HK-2 (cell line): ENCODE measurements at regions not wholly inside any gene's neighbourhood (a gene's known extent, or its start where the extent isn't known, plus 50 kb on each side); places are given as distances from the start of the nearest gene placed in this dataset.

ENCODE experiments used
- DNase-seq: peaks from one replicate; pipeline ENCODE4 v3.0.0-alpha.2; 2018; ENCODE audit not compliant: unreplicated experiment

DNA sequence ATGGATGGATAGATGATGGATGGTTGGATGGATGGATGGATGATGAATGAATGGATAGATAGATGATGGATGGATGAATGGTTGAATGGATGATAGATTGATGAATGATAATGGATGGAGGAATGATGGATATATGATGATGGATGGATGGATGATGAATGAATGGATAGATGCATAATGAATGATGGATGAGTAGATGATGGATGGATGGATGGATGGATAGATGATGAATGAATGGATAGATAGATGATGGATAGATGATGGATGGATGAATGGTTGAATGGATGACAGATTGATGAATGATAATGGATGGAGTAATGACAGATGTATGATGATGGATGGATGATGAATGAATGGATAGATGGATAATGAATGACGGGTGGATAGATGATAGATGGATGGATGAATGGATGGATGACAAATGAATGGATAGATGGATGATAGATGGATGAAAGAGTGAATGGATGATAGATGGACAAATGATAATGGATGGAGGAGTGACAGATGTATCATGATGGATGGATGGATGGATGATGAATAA is 1466.5 kb downstream of the BRD1 start:
- no peak for DNase-seq

GRCh38 chr22:48359613-48359965 is 1468.1 kb downstream of the BRD1 start:
- DNase-seq: no peak

DNA sequence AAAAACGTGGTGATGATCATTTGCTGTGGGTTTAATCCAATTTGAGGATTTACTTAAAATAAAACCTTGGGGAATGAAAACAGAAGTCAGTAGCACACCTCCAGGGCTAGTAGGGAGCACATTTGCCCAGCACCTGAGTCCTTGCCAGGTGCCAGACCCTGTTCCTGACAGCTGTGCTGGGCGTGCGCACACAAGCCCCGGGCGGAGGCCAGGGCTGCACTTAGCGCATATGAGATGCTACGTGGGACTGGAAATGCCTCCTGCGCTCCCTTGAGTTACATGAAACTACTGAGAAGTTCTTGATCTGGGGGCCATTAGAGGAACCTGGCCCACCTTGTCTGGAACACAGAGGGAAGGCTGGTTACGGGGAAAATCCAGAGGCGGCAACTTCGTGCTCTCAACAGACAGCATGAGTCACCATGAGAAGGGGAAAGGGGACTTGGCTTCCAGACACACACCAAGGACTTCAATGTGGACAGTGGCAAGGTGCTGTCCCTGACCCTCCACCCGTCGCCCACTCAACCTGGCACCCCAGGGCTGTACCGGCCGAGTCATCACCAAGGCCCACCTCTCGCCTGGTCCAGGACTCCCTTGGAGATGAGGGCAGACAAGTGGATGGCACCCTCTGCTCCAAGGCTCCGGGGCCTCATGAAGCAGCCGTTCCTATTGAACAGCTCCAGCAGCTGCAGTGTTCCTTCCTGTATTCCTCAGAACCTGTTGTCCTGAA is 1468.6 kb downstream of the BRD1 start:
- no peak for DNase-seq

DNA sequence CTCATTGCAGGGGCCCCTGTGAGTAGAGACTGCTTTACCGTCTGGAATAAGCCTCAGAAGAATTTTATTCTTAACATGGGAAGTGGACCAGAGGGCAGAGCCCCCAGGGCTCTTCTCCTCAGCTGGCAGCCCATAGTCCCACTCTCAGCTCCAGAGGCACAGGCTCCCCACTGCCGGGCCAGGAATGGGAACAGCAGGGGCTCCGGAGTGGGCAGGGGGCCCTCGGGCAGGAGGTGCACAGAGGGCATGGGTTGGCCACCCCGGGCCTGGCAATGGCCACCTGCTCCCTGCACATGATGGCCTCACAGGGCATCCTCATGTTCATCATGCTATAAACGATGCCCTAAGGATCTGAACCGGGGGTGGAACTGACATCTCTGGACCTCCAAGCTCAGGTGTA is 1469.7 kb downstream of the BRD1 start:
- no peak for DNase-seq

- DNase-seq: no peak
Observed at GRCh38 chr22:48357196-48357595, 1470.5 kb downstream of the BRD1 start.

- no peak for DNase-seq
Observed at GRCh38 chr22:48356731-48357130, 1470.9 kb downstream of the BRD1 start.

DNA sequence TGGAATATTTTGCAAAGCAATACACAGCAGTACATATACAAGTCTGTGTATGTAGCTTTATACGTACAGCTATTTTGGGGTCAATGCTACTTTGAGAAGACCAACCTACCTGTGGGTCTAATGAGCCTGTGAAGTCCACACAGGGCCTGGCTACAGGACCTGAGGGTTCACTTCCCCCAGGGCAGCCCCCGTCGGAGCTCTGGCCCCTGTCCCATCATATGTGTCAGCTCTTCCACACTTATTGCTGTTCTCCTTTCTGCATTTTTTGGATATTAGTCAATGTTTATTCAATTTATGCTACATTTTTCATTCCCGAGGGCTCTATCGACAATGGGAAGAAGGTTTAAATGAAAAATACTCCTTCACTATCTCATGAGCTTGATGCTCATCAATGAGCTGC is 1473.6 kb downstream of the BRD1 start:
- DNase-seq: no peak

DNA sequence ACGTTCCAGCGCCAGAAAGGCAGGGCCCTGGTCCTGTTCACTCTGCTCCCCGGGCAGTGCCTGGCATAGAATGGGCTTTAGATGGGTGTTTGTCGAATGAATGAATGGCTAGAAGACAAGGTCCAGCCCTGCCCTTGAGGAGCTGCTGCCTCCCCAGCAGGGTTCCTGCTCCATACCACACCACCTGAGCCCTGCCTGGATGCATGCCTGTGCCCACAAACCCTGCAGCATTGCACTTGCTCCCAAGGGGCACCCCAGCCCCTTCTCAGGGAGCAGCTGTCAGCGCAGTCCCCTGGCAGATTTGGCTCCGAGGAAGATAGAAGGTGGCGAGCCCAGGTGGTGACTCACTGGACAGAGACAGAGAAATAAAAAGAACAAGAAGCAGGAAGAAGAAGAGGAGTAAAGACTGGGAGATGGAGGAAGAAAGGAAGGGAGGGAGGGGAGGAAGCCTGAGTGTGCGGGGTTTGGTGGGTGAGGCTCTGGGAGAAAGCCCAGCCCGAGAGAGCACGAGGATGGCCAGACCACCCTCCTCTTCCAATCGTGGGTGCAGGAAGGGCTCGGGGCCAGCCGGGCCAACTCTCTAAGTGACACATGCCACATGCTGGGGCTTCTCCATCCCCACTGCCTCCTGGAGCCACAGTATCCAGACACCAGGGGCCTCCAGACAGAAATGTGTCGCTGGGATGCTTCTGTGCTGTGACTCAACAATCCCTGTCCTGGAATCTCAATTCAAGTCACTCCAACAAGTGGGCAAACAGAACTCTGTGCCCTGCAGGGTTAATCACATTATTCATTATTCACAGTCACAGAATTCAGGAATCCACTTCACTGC is 1474.3 kb downstream of the BRD1 start:
- no peak for DNase-seq

DNA sequence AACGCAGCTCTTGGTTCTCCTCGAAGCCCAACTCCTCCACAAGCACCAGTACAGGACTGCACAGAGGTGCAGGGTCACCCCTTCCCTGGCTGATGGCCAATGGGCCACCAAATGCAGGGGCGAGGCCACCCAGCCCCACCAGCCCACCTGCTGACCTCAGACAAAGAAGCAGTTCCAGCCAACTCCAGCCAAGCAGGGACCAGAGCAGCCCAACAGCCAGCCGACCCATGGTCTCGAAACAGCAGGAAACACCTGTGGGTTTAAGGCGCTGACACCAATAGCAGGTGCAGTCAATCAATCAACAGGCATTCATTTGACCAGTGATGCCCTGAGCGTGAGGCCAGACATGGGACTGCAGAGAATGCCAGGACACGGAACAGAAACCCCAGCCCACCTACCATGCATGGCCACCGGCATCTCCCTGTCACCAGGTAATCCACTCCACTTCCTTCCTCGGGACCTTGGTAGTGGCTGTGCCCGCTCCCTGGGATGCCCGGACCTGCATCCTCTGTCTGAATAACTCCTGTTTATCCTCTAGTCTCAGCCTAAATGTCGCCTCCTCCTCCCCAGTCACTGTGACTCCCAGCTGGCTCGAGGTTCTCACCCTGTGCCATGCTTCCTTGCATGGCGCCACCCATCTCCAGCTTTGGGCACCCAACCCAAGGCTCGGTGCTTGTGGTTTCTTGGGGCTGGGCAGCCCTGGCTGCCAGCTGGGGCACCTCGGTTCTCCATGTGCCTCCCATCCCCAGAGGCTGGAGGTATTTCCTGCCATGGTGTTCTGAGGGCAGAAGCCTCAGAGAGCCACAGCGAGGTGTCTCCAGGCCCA is 1475.4 kb downstream of the BRD1 start:
- DNase-seq: no peak

GRCh38 chr22:48351376-48352085 is 1476.1 kb downstream of the BRD1 start:
- no peak for DNase-seq

GRCh38 chr22:48350456-48350855 is 1477.2 kb downstream of the BRD1 start:
- DNase-seq: no peak

GRCh38 chr22:48348855-48349254 is 1478.8 kb downstream of the BRD1 start:
- DNase-seq: no peak

DNA sequence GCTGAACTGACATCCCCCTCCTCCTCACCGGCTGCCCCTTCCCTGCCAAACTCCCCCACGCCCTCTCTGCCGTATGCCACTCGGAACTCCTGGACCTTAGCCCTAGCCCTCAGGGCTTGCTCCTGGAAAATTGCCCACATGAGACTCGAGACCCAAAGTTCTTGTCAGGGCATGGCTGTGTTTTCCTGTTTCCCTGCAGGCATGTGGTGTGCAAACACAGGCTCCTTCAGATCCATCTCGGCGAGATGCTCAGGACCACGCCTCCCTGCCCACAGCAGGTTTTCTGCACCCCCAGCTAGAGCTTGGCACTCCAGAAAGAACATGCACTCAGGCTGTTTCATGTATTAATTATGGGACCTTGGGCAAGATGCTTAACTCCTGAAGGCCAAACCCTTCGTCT is 1480.4 kb downstream of the BRD1 start:
- DNase-seq: no peak

DNA sequence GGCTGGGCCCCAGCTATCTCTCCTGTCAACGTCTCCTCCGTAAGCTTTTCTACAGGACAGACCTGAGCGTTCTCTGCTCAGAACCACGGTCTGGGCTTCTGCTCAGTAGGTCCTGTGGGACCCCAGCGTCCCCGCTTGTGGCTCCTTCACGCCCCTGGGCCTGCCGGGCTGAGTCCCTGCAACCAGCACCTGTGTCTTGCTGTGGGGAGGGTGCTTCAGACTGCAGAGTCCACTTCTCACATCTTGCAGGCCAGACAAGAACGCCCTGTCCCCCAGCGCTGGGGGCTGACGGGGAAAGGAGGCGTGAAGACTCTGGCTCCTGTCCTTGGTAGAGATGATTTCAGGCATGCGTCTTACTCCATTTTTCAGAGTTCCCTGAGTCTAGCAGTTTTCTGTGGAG is 1480.8 kb downstream of the BRD1 start:
- DNase-seq: no peak

- no peak for DNase-seq
Observed at GRCh38 chr22:48346311-48346710, 1481.4 kb downstream of the BRD1 start.

DNA sequence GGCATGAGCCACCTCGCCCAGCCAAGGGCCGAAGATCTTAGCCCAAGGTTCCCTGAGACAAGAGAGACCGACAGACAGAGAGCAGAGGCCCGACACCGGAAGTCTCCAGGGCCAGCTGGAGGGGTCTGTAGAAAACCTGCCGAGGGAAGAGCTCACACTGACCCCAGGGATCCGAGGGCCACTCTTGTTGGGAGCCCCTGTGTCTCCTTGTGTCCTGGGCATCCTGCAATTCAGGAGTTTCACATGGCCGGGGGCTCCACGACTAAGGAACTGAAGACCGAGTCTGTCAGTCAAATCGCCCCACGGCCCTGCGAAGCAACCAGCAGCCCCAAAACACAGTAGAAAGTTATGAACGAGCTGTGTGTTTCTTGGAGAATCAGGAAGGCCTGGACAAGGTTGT is 1482.0 kb downstream of the BRD1 start:
- DNase-seq: no peak

DNA sequence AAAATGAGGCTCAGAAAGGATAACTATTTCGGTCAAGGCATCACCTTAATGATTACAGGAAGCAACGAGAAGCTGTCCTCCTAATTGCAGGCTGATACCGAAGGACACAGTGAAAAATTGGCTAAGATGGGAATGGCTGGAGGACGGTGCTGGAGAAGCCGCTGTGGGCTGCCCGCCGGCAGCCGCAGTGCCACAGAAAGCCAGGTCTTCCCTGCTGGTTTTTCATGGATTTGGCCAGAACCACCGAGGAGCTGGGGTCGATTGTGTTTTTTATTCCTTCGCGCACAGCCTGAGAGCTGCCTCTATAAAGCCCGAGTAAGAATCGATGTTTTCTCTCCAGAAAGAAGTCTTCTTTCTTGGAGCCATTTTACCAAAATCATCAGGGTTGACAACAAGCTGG is 1484.2 kb downstream of the BRD1 start:
- DNase-seq: no peak

- DNase-seq: no peak
Observed at GRCh38 chr22:48342732-48343131, 1484.9 kb downstream of the BRD1 start.

DNA sequence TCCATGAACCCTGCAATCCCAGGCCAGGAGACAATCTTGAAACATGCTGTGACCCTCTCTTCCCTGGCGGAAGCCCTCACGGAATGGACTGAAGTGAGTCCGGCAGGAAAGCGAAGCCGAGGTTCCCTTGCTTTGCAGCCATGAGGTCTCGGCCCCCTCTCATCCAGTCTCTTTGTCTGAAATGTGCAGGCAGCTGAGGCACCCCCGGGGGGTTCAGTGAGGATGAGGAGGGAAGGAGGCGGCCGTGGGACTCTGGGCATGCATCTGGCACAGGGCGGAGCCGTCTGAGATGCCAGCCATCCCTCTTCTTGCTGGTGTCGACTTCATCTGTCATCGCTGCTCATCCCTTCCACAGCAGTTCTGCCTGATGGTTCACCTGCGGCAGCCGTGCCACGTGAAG is 1485.7 kb downstream of the BRD1 start:
- DNase-seq: no peak

GRCh38 chr22:48340727-48341709 is 1486.7 kb downstream of the BRD1 start:
- no peak for DNase-seq
